HCT116 (cell line): ENCODE measurements at regions not wholly inside any gene's neighbourhood (a gene's known extent, or its start where the extent isn't known, plus 50 kb on each side); places are given as distances from the start of the nearest gene placed in this dataset.

Source experiments
- ATAC-seq: fragments of 200-7000 bp; cut with Tn5 transposase; 2 replicates; pipeline ENCODE4 v1.9.1; 2020; ENCODE audit warnings: mild to moderate bottlenecking, moderate library complexity
- BruUV-seq: library from RNA; stranded (reverse); fragments of 400-500 nt; replicated peaks from 2 replicates; lab custom pipeline; 2021; lab: Mats Ljungman, UMichigan
- CTCF ChIA-PET: fragments of 300-600 bp; sonication (Branson Sonifier 250); formaldehyde crosslinking; loops from one replicate; lab custom pipeline; 2021; ENCODE audit warnings: antibody characterized with exemption; lab: Charles Lee
- POLR2A ChIA-PET: fragments of 300-600, 350-600 bp; sonication (Branson Sonifier 250); formaldehyde crosslinking; loops from one replicate; lab custom pipeline; 2021; ENCODE audit warnings: antibody characterized with exemption; lab: Charles Lee
- RAD21 ChIA-PET, 2 experiments: fragments of 300-600 bp; sonication (Branson Sonifier 250); formaldehyde crosslinking; loops; one replicate each; lab custom pipeline; 2023; ENCODE audit warnings: low total read pairs in 2 of 2; ENCODE audit not compliant: uncharacterized antibody in 2 of 2, unreplicated experiment in 2 of 2, low non-redundant PET in 1 of 2; lab: Charles Lee
- DNase-seq: peaks from one replicate; pipeline ENCODE4 v3.0.0-alpha.2; 2010; ENCODE audit warnings: low read depth, low spot score
- H2AFZ ChIP-seq: fragments of 200-600 bp; shearing (Covaris generic), sonication (generic); 2 replicates; pipeline ENCODE4 v1.6.1; 2017; ENCODE audit warnings: low read depth, mixed run types, mixed read lengths, antibody characterized with exemption, low read length; ENCODE audit not compliant: poor library complexity, severe bottlenecking
- H3K27ac ChIP-seq: 2 replicates; pipeline ENCODE4 v1.5.1; 2012; ENCODE audit warnings: low read depth, low read length
- H3K27me3 ChIP-seq: fragments of 200-600 bp; sonication (generic); 2 replicates; pipeline ENCODE4 v1.6.1; 2016; ENCODE audit warnings: mixed run types, low read length, mixed read lengths; ENCODE audit not compliant: insufficient read depth
- H3K36me3 ChIP-seq, 2 experiments: fragments of 200-500 bp in 1 of 2; fragments of 200-600 bp in 1 of 2; sonication (Bioruptor generic) in 1 of 2; sonication (generic) in 1 of 2; 2 replicates each; pipeline versions ENCODE4 v1.5.1 to v1.6.1; 2014 to 2016; ENCODE audit warnings: low read length in 2 of 2, inconsistent platforms in 1 of 2, mixed read lengths in 1 of 2, mixed run types in 1 of 2; ENCODE audit not compliant: insufficient read depth in 2 of 2, control insufficient read depth in 1 of 2
- H3K4me1 ChIP-seq, 2 experiments: fragments of 200-600 bp in 1 of 2; sonication (generic) in 1 of 2; 2 replicates each; pipeline versions ENCODE4 v1.5.1 to v1.6.1; 2012 to 2017; ENCODE audit warnings: low read length in 2 of 2, inconsistent platforms in 1 of 2, mild to moderate bottlenecking in 1 of 2, mixed read lengths in 1 of 2, mixed run types in 1 of 2, moderate library complexity in 1 of 2; ENCODE audit not compliant: insufficient read depth in 2 of 2, control insufficient read depth in 1 of 2
- H3K4me2 ChIP-seq: fragments of 200-600 bp; sonication (generic); 2 replicates; pipeline ENCODE4 v1.6.1; 2017; ENCODE audit warnings: mixed run types, low read length, mixed read lengths
- H3K4me3 ChIP-seq, 2 experiments: fragments of 200-600 bp in 1 of 2; sonication (generic) in 1 of 2; replicated peaks in 1 of 2; 2 replicates each; pipeline ENCODE4 v1.5.1; 2011 to 2016; ENCODE audit warnings: low read length in 2 of 2, control low read depth in 1 of 2, low read depth in 1 of 2, mild to moderate bottlenecking in 1 of 2, mixed read lengths in 1 of 2, mixed run types in 1 of 2
- H3K79me2 ChIP-seq: fragments of 200-600 bp; sonication (generic); 2 replicates; pipeline ENCODE4 v1.6.1; 2017; ENCODE audit warnings: mild to moderate bottlenecking, mixed run types, low read length, moderate library complexity, mixed read lengths; ENCODE audit not compliant: insufficient read depth
- H3K9ac ChIP-seq: fragments of 200-600 bp; sonication (generic); 2 replicates; pipeline ENCODE4 v1.6.1; 2016; ENCODE audit warnings: low read length, mixed read lengths
- H3K9me2 ChIP-seq: fragments of 200-600 bp; sonication (generic), shearing (Covaris generic); 2 replicates; pipeline ENCODE4 v1.6.1; 2017; ENCODE audit warnings: mixed run types, mild to moderate bottlenecking, moderate library complexity; ENCODE audit not compliant: insufficient read depth
- H3K9me3 ChIP-seq, 2 experiments: fragments of 200-500 bp in 1 of 2; fragments of 200-600 bp in 1 of 2; sonication (Bioruptor generic) in 1 of 2; sonication (generic) in 1 of 2; 2 replicates each; pipeline ENCODE4 v1.6.1; 2014 to 2017; ENCODE audit warnings: low read length in 2 of 2, mixed read lengths in 2 of 2, inconsistent platforms in 1 of 2, low read depth in 1 of 2, mild to moderate bottlenecking in 1 of 2, mixed run types in 1 of 2, moderate library complexity in 1 of 2; ENCODE audit not compliant: control insufficient read depth in 1 of 2, insufficient read depth in 1 of 2
- H4K20me1 ChIP-seq: fragments of 200-600 bp; sonication (generic), shearing (Covaris generic); 2 replicates; pipeline ENCODE4 v1.6.1; 2017; ENCODE audit warnings: mixed run types, mild to moderate bottlenecking, moderate library complexity; ENCODE audit not compliant: insufficient read depth
- CBX3 ChIP-seq: IDR thresholded peaks from 2 replicates; pipeline ENCODE4 v1.6.1; 2012; ENCODE audit warnings: low read depth
- CEBPB ChIP-seq: IDR thresholded peaks from 2 replicates; pipeline ENCODE4 v1.6.1; 2012; ENCODE audit warnings: low read depth
- ELF1 ChIP-seq: IDR thresholded peaks from 2 replicates; pipeline ENCODE4 v1.6.1; 2012; ENCODE audit warnings: low read depth, borderline replicate concordance
- MAX ChIP-seq: IDR thresholded peaks from 2 replicates; pipeline ENCODE4 v1.6.1; 2012
- TCF7L2 ChIP-seq: IDR thresholded peaks from 2 replicates; pipeline ENCODE4 v1.7.0; 2011; ENCODE audit warnings: borderline replicate concordance, inconsistent platforms; ENCODE audit not compliant: insufficient read depth, insufficient read length; ENCODE audit errors: extremely low read depth
- intact Hi-C: fragments of 100-400 bp; cut with micrococcal nuclease; formaldehyde crosslinking; loops from 2 replicates; pipeline ENCODE4 v1.10.0; 2022

GRCh38 chr20:12715991-12716680 lies 292.6 kb upstream of the SPTLC3 start:
- no peak overlapping the region for H3K27ac ChIP-seq
- TF ChIP-seq CBX3, result no peak
- no peak for TF ChIP-seq ELF1
- no peak for TF ChIP-seq TCF7L2
- TF ChIP-seq CEBPB, result no peak
- peaks cover 5 to 33% of the 10 kb centered on the region in 2 experiments; a peak in 3 of 4 replicates for H3K9me3 ChIP-seq
- RAD21 ChIA-PET, result no interaction called here
- H3K4me3 ChIP-seq, result no peak overlapping the region
- H3K27me3 ChIP-seq, result no peaks in the 10 kb centered on the region
- intact Hi-C loops, result no loop called here
- CTCF ChIA-PET, result no interaction called here
- H3K79me2 ChIP-seq, result no peaks in the 10 kb centered on the region
- H3K9ac ChIP-seq, result no peak overlapping the region
- POLR2A ChIA-PET, result no interaction called here
- no peaks in the 10 kb centered on the region for H4K20me1 ChIP-seq
- ATAC-seq (no peak), DNase-seq (no peak)
- H3K9me2 ChIP-seq, result no peaks in the 10 kb centered on the region
- no TSS peak for BruUV-seq
- no peaks in the 10 kb centered on the region for H3K36me3 ChIP-seq
- no peaks in the 10 kb centered on the region for H3K4me1 ChIP-seq
- H2AFZ ChIP-seq, result no peak overlapping the region
- no peak overlapping the region for H3K4me2 ChIP-seq

- ATAC-seq, result no peak
- intact Hi-C loops, result no loop called here
- Histone ChIP-seq H3K4me2 (no peak overlapping the region), H3K4me1 (no peaks in the 10 kb centered on the region), H3K27ac (no peak overlapping the region), H3K4me3 (no peak overlapping the region), H3K36me3 (no peaks in the 10 kb centered on the region), H3K9me2 (no peaks in the 10 kb centered on the region), H3K9me3 (peaks cover 10 to 36% of the 10 kb centered on the region in 2 experiments; a peak in 3 of 4 replicates), H2AFZ (no peak overlapping the region), H3K27me3 (no peaks in the 10 kb centered on the region), H3K79me2 (no peaks in the 10 kb centered on the region), H3K9ac (no peak overlapping the region), H4K20me1 (no peaks in the 10 kb centered on the region)
- ChIA-PET POLR2A (no interaction called here), RAD21 (no interaction called here), CTCF (no interaction called here)
- no peak for TF ChIP-seq MAX
- DNase-seq, result no peak
- BruUV-seq, result no TSS peak
Observed at GRCh38 chr20:12717061-12717460, 291.7 kb upstream of the SPTLC3 start.
